ENCODE measurements at regions not wholly inside any gene's neighbourhood (a gene's known extent, or its start where the extent isn't known, plus 50 kb on each side); places are given as distances from the start of the nearest gene placed in this dataset.

DNA sequence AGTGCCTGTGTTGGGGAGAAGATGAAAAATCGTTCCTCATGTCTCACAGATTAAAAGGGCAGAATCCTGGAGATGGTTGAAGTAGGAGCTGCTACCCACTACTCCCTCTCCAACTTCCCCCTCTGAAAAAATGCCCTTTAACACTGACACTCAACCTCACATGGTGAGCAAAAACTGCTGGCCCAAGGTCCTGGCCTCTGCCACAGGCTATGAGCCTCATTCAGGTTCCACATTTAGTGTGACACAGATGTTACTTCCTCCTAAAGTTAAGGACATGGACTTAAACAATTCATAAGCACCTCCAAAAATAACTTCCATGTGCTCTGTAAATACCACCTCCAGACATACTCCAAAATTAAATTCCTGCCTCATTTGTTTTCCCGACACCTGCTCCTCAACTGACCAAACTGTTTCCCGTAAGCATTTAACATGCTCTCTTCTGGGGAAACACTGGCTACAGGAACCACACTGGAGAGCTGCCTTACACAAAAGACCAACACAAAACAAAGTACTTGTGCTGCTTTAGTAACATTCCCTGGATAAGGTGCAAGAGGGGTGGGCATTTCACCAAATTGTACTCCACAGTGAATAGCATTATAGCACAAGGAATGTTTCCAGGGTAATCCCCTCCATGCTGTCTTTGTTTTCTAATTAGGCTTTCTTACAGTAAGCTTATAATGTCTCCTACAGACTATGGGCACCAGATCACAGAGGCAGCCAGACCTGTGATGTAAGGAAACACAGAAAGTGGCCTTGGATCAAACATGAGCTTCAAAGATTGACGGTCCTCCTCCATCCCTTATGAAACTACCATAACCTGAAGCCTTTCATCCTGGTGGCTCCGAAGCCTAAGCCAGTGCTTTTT lies 57.0 kb downstream of the PHLDA1 start:
- 80 to 93% methylated on average over 5 of the region's 5 CpGs for WGBS, 2 donors
- H3K4me3 ChIP-seq: no peak overlapping the region
- peaks cover 0 to 28% (median 22%) of the 10 kb centered on the region in 4 donors for H3K4me1 ChIP-seq
- H3K27me3 ChIP-seq: no peaks in the 10 kb centered on the region
- no peak for DNase-seq (ENCODE audit: low spot score in 2 of 2)
- H3K36me3 ChIP-seq: no peaks in the 10 kb centered on the region
- no peaks in the 10 kb centered on the region for H3K9me3 ChIP-seq
- TF ChIP-seq POLR2A (IDR thresholded peaks at IDR 0.05): no peak
- TF ChIP-seq EP300 (IDR thresholded peaks at IDR 0.05): no peak
- no peak for TF ChIP-seq CTCF (IDR thresholded peaks at IDR 0.05)
- H3K27ac ChIP-seq: peak overlapping the region in 1 of 4 donors; percentile 16

DNA sequence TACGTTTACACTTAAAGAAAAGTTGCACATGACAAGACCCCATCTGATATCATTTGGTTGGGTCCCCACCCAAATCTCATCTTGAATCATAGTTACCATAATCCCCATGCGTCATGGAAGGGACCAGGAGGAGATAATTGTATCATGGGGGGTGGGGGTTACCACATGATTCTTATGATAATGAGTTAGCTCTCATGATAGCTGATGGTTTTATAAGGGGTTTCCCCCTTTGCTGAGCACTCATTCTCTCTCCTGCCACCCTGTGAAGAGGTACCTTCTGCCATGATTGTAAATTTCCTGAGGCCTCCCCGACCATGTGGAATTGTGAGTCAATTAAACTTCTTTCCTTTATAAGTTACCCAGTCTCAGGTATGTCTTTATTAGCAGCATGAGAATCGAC lies 60.3 kb downstream of the PHLDA1 start:
- H3K36me3 ChIP-seq: no peaks in the 10 kb centered on the region
- WGBS, 2 donors: 95 to 96% methylated on average over 4 of the region's 4 CpGs
- H3K27ac ChIP-seq: no peak overlapping the region
- H3K9me3 ChIP-seq: no peaks in the 10 kb centered on the region
- TF ChIP-seq POLR2A (IDR thresholded peaks at IDR 0.05): no peak
- TF ChIP-seq CTCF (IDR thresholded peaks at IDR 0.05): no peak
- no peak for TF ChIP-seq EP300 (IDR thresholded peaks at IDR 0.05)
- H3K27me3 ChIP-seq: no peaks in the 10 kb centered on the region
- DNase-seq (ENCODE audit: low spot score in 2 of 2): no peak
- H3K4me1 ChIP-seq: peaks cover 0 to 5% (median 0%) of the 10 kb centered on the region in 4 donors
- H3K4me3 ChIP-seq: no peak overlapping the region

DNA sequence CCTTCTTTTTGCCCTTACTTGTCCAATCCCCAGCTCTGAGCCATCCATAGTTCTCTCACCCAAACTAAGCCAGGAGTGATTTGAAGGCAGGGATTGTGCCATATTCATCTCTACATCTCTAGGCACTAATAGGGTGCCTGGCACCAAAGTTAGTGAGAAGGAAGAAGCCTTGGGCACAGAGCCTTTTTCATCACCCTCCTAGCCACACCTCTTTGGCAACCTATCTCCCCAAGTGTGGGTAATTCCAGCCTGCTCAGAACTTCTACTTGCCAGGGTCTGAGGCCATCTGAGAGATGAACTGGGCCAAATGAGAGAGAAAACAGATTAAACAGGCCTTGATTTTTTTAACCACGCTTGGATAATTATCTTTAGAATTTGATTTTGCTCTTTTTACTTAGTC lies 61.3 kb downstream of the PHLDA1 start:
- WGBS, 2 donors: 83 to 100% methylated on average over 1 of the region's 1 CpG
- DNase-seq (ENCODE audit: low spot score in 2 of 2): no peak
- H3K27me3 ChIP-seq: no peaks in the 10 kb centered on the region
- no peaks in the 10 kb centered on the region for H3K4me1 ChIP-seq
- H3K4me3 ChIP-seq: no peak overlapping the region
- H3K9me3 ChIP-seq: no peaks in the 10 kb centered on the region
- H3K27ac ChIP-seq: no peak overlapping the region
- no peaks in the 10 kb centered on the region for H3K36me3 ChIP-seq
- TF ChIP-seq EP300 (IDR thresholded peaks at IDR 0.05): no peak
- no peak for TF ChIP-seq CTCF (IDR thresholded peaks at IDR 0.05)
- no peak for TF ChIP-seq POLR2A (IDR thresholded peaks at IDR 0.05)

- TF ChIP-seq POLR2A (IDR thresholded peaks at IDR 0.05): no peak
- TF ChIP-seq EP300 (IDR thresholded peaks at IDR 0.05): peak; percentile 23 to 30
- H3K27ac ChIP-seq: no peak overlapping the region
- WGBS, 2 donors: 75 to 76% methylated on average over 5 of the region's 5 CpGs
Measured at GRCh38 chr12:75969768-75970167, 61.8 kb downstream of the PHLDA1 start.

DNA sequence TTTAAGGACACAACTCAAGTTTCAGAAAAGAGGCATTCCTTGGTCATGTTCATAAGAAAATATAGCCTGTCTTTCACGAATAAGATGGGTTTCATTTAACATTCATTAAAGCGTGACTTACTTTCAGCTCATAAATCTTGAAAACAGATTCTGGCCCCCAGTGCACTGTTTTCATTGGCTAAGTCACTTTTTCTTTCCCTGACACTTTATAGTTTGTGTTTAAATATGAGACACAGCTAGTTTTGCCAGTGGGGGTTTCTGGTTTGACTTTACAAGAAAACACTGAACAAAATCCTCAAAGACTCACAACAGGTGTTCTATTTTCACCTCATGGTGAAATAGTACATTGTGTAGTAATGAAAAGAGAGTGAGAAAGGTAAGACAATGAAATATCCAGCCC lies 65.9 kb downstream of the PHLDA1 start:
- H3K36me3 ChIP-seq: no peaks in the 10 kb centered on the region
- 70 to 71% methylated on average over 2 of the region's 2 CpGs for WGBS, 2 donors
- TF ChIP-seq CTCF (IDR thresholded peaks at IDR 0.05) (no peak), POLR2A (IDR thresholded peaks at IDR 0.05) (no peak), EP300 (IDR thresholded peaks at IDR 0.05) (no peak)
- no peaks in the 10 kb centered on the region for H3K4me1 ChIP-seq
- no peak overlapping the region for H3K4me3 ChIP-seq
- no peak overlapping the region for H3K27ac ChIP-seq
- H3K27me3 ChIP-seq: no peaks in the 10 kb centered on the region
- H3K9me3 ChIP-seq: no peaks in the 10 kb centered on the region
- no peak for DNase-seq (ENCODE audit: low spot score in 2 of 2)

More at GRCh38 chr12:75969768-75970167, 61.8 kb downstream of the PHLDA1 start:
- H3K36me3 ChIP-seq: no peaks in the 10 kb centered on the region
- H3K4me1 ChIP-seq: no peaks in the 10 kb centered on the region
- DNase-seq (ENCODE audit: low spot score in 2 of 2): no peak
- no peaks in the 10 kb centered on the region for H3K27me3 ChIP-seq
- no peak overlapping the region for H3K4me3 ChIP-seq
- no peaks in the 10 kb centered on the region for H3K9me3 ChIP-seq
